OCI-LY3 (cell line): ENCODE measurements at regions not wholly inside any gene's neighbourhood (a gene's known extent, or its start where the extent isn't known, plus 50 kb on each side); places are given as distances from the start of the nearest gene placed in this dataset.

Experiments
- EZH2phosphoT487 ChIP-seq: fragments of 200-600 bp; shearing (Covaris generic); IDR thresholded peaks from 2 replicates; pipeline ENCODE4 v1.6.1; 2018; ENCODE audit warnings: antibody characterized with exemption, mixed run types, low read depth
- TF ChIP-seq, protein P1 (sequence below): fragments of 200-600, 300-600 bp; sonication (generic); IDR thresholded peaks from 2 replicates; pipeline ENCODE4 v1.5.1; 2014; ENCODE audit warnings: antibody characterized with exemption, low read length, low read depth

GRCh38 chrX:143165778-143166177 lies 140.1 kb downstream of the SPANXN4 start:
- TF ChIP-seq, protein P1, sequence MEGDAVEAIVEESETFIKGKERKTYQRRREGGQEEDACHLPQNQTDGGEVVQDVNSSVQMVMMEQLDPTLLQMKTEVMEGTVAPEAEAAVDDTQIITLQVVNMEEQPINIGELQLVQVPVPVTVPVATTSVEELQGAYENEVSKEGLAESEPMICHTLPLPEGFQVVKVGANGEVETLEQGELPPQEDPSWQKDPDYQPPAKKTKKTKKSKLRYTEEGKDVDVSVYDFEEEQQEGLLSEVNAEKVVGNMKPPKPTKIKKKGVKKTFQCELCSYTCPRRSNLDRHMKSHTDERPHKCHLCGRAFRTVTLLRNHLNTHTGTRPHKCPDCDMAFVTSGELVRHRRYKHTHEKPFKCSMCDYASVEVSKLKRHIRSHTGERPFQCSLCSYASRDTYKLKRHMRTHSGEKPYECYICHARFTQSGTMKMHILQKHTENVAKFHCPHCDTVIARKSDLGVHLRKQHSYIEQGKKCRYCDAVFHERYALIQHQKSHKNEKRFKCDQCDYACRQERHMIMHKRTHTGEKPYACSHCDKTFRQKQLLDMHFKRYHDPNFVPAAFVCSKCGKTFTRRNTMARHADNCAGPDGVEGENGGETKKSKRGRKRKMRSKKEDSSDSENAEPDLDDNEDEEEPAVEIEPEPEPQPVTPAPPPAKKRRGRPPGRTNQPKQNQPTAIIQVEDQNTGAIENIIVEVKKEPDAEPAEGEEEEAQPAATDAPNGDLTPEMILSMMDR, result no peak
- TF ChIP-seq EZH2phosphoT487, result no peak
